ENCODE measurements at regions not wholly inside any gene's neighbourhood (a gene's known extent, or its start where the extent isn't known, plus 50 kb on each side); places are given as distances from the start of the nearest gene placed in this dataset.
"Not testable (repeated sequence)": the region's sequence is repeated elsewhere in the genome, so short reads cannot be mapped to it uniquely, and the experiment has no call there.

- TF ChIP-seq CTCF (IDR thresholded peaks at IDR 0.05); POLR2A (IDR thresholded peaks at IDR 0.05); POLR2AphosphoS5 (IDR thresholded peaks at IDR 0.05; ENCODE audit: insufficient read depth in 1 of 2, low read depth in 1 of 2): not testable (repeated sequence)
Measured at GRCh38 chr6:21796979-21797378, 203.4 kb downstream of the SOX4 start.
